Left ventricle myocardium inferior (tissue), 1 donor: ENCODE measurements at regions not wholly inside any gene's neighbourhood (a gene's known extent, or its start where the extent isn't known, plus 50 kb on each side); places are given as distances from the start of the nearest gene placed in this dataset.

Experiments used
- DNase-seq: peaks from one replicate; pipeline ENCODE4 v3.0.0-alpha.2; 2020
- H3K27ac ChIP-seq: fragments of 200-600 bp; replicated peaks from 2 replicates; pipeline ENCODE4 v1.8.0; 2021
- H3K27me3 ChIP-seq: fragments of 200-600 bp; 2 replicates; pipeline ENCODE4 v1.8.0; 2021; ENCODE audit warnings: low read depth
- H3K36me3 ChIP-seq: fragments of 200-600 bp; 2 replicates; pipeline ENCODE4 v1.8.0; 2021
- H3K4me1 ChIP-seq: fragments of 200-600 bp; 2 replicates; pipeline ENCODE4 v1.8.0; 2021
- H3K4me3 ChIP-seq: fragments of 200-600 bp; 2 replicates; pipeline ENCODE4 v1.8.0; 2021; ENCODE audit warnings: mild to moderate bottlenecking, moderate library complexity
- H3K9me3 ChIP-seq: fragments of 200-600 bp; replicated peaks from 2 replicates; pipeline ENCODE4 v1.8.0; 2021
- intact Hi-C: fragments of 100-400 bp; cut with micrococcal nuclease; formaldehyde crosslinking; loops from one replicate; pipeline ENCODE4 v1.11.0; 2022
- TF ChIP-seq, protein P1 (sequence below): fragments of 200-600 bp; IDR thresholded peaks from 2 replicates; pipeline ENCODE4 v1.8.0; 2021; ENCODE audit warnings: antibody characterized with exemption, mild to moderate bottlenecking, borderline replicate concordance
- donor health status: DM: no; HTN: yes; CAD: no; lungs with severe emphysema.

DNA sequence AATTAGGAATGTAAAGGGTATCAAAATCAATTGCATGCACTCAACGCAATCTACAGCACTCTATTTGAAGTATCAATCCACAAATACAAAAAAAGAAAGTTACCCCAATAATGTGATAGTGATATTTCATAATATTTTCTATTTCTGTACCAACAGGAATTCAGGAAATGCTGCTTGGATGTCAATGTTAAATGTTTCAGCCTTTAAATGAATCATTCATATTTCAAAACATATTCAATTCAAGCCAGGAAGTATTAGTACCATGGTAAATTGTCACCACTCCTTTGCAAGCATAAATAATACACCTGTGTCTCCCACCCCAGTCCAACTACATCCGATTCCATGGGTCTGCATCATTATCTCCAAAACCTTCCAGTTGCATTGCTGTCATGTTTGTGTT is 1185.5 kb upstream of the CDH18 start:
- no peak for DNase-seq
- Histone ChIP-seq H3K36me3 (no peaks in the 10 kb centered on the region), H3K4me1 (no peaks in the 10 kb centered on the region), H3K27ac (no peak overlapping the region), H3K4me3 (no peak overlapping the region), H3K9me3 (no peaks in the 10 kb centered on the region), H3K27me3 (no peaks in the 10 kb centered on the region)
- TF ChIP-seq, protein P1, sequence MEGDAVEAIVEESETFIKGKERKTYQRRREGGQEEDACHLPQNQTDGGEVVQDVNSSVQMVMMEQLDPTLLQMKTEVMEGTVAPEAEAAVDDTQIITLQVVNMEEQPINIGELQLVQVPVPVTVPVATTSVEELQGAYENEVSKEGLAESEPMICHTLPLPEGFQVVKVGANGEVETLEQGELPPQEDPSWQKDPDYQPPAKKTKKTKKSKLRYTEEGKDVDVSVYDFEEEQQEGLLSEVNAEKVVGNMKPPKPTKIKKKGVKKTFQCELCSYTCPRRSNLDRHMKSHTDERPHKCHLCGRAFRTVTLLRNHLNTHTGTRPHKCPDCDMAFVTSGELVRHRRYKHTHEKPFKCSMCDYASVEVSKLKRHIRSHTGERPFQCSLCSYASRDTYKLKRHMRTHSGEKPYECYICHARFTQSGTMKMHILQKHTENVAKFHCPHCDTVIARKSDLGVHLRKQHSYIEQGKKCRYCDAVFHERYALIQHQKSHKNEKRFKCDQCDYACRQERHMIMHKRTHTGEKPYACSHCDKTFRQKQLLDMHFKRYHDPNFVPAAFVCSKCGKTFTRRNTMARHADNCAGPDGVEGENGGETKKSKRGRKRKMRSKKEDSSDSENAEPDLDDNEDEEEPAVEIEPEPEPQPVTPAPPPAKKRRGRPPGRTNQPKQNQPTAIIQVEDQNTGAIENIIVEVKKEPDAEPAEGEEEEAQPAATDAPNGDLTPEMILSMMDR, result no peak
- intact Hi-C loops, result no loop called here

DNA sequence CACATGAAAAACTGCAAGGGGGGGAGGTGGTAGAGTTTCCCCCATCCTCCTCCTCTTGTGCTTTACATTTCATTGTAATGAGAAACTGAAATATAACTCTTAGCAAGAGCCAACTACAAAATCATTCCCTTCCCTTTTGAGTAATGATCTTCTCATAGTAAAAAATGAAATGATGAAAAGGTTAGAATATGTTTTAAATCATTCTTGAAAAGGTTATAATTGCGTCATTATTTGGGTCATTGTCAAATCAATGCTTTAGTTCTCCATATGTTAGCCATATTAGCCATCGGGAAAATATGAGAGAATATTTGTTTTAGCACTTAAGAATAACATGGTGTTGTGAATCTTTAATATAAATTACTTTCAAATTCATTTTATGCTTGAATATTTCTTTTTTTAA is 1185.0 kb upstream of the CDH18 start:
- TF ChIP-seq, protein P1, result no peak
- H3K27ac ChIP-seq, result no peak overlapping the region
- intact Hi-C loops, result no loop called here
- no peaks in the 10 kb centered on the region for H3K4me1 ChIP-seq
- no peaks in the 10 kb centered on the region for H3K27me3 ChIP-seq
- H3K4me3 ChIP-seq, result no peak overlapping the region
- no peak for DNase-seq
- no peaks in the 10 kb centered on the region for H3K9me3 ChIP-seq
- no peaks in the 10 kb centered on the region for H3K36me3 ChIP-seq

DNA sequence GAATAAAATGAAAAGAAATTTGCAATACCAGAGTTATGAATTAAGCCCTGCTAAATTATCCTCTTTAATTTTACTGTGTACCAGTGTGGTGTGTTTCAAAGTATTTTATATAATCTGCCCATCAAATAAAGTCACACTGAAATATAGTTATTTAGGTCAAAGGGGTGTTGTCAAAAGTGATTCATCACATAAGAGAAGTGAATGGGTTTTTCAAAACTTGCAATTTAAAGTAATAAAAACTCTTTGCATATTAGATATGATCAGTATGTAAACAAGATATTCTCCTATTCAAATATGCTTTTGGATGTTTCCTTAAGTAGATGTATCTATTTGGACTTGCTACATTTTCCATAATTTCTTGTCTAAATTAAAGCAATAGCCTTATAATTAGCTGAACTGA is 1183.0 kb upstream of the CDH18 start:
- Histone ChIP-seq H3K4me1 (no peaks in the 10 kb centered on the region), H3K4me3 (no peak overlapping the region), H3K27me3 (no peaks in the 10 kb centered on the region), H3K9me3 (no peaks in the 10 kb centered on the region), H3K27ac (no peak overlapping the region), H3K36me3 (no peaks in the 10 kb centered on the region)
- no peak for DNase-seq
- intact Hi-C loops, result no loop called here
- TF ChIP-seq, protein P1, result no peak

DNA sequence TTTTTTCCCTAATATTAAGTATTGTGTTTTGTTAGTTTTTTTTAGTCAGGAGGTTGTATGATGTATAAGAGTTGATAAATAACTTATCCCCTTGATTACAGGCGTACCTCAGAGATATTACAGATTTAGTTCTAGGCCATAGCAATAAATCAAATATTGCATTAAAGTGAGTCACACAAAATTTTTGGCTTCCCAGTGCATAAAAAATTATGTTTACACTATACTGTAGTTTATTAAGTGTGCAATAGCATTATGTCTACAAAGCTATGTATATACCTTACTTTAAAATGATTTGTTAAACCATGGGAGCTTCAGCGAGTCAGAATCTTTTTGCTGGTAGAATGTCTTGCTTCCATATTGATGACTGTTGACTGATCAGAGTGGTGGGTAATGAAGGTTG is 1180.6 kb upstream of the CDH18 start:
- DNase-seq, result no peak
- TF ChIP-seq, protein P1, result no peak
- Histone ChIP-seq H3K9me3 (no peaks in the 10 kb centered on the region), H3K36me3 (no peaks in the 10 kb centered on the region), H3K4me3 (no peak overlapping the region), H3K27me3 (no peaks in the 10 kb centered on the region), H3K27ac (no peak overlapping the region), H3K4me1 (no peaks in the 10 kb centered on the region)
- intact Hi-C loops, result no loop called here

DNA sequence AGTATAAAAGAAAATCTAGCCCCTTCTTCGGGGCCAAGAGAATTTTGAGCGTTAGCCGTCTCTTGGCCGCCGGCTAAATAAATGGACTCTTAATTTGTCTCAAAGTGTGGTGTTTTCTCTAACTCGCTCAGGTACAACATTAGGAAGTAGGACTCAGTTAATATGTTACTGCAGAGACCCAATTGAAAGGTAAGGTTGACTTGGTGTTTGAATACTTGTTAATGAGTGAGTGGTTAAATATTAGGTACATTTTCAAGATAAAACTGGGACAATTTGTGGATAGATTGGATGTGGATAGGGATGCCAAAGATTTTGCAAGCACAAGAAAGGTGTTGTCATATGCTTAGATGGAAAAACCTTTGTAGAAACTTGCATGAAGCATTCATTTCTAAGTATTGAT is 1177.3 kb upstream of the CDH18 start:
- H3K27me3 ChIP-seq, result no peaks in the 10 kb centered on the region
- TF ChIP-seq, protein P1, result no peak
- no peak overlapping the region for H3K27ac ChIP-seq
- H3K4me1 ChIP-seq, result no peaks in the 10 kb centered on the region
- H3K36me3 ChIP-seq, result no peaks in the 10 kb centered on the region
- DNase-seq, result no peak
- H3K4me3 ChIP-seq, result no peak overlapping the region
- intact Hi-C loops, result no loop called here
- no peaks in the 10 kb centered on the region for H3K9me3 ChIP-seq

DNA sequence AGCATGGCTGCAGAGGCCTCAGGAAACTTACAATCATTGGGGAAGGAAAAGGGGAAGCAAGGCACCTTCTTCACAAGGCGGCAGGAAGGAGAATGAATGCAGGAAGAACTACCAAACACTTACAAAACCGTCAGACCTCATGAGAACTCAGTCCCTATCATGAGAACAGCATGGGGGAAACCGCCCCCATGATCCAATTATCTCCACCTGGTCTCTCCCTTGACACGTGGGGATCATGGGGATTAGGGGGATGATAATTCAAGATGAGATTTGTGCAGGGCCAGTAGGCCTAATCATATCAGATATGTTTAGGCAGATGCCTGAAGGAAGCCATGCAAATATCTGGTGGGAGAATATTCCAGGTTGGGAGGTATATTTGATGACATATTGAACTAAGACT is 1176.4 kb upstream of the CDH18 start:
- H3K4me1 ChIP-seq, result no peaks in the 10 kb centered on the region
- no peaks in the 10 kb centered on the region for H3K9me3 ChIP-seq
- TF ChIP-seq, protein P1, result no peak
- H3K27me3 ChIP-seq, result no peaks in the 10 kb centered on the region
- H3K36me3 ChIP-seq, result no peaks in the 10 kb centered on the region
- DNase-seq, result no peak
- H3K27ac ChIP-seq, result no peak overlapping the region
- H3K4me3 ChIP-seq, result no peak overlapping the region
- intact Hi-C loops, result no loop called here
